ENCODE measurements at regions not wholly inside any gene's neighbourhood (a gene's known extent, or its start where the extent isn't known, plus 50 kb on each side); places are given as distances from the start of the nearest gene placed in this dataset.

DNA sequence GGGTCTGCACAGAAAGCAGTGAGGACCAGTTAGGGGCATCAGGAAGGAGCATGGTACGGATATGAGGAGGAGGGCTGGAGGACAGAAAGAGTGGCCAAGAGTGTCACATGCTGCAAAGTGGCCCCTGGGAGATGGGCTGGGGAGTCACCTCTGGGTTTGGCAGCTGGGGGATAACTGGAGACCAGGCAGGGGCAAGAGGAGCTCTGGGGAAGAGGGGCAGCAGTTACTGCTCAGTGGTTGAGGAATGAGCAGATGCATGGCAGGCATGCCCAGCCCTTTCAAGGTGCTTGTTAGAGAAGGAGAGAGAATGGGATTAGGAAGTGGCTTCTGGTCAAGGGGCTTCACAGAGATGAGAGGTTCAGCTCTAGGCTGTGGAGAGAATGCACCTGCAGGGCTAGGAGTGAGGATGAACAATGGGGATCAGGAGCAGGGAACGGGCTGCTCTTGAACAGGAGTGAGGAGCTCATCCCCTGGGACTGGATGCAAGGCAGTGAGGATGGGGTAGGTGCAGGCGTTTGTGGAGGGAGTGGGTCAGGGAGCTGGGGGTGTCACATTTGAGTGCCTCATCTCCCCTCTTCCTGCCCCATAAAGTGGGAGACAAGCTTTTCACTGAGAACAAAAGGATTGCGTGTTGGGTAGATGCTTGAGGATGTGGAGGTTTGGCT is 127.5 kb downstream of the PAPOLA start:
- no peaks in the 10 kb centered on the region for H3K9me3 ChIP-seq
- no peaks in the 10 kb centered on the region for H3K27me3 ChIP-seq
- no peak overlapping the region for H3K27ac ChIP-seq
- TF ChIP-seq, protein P1, sequence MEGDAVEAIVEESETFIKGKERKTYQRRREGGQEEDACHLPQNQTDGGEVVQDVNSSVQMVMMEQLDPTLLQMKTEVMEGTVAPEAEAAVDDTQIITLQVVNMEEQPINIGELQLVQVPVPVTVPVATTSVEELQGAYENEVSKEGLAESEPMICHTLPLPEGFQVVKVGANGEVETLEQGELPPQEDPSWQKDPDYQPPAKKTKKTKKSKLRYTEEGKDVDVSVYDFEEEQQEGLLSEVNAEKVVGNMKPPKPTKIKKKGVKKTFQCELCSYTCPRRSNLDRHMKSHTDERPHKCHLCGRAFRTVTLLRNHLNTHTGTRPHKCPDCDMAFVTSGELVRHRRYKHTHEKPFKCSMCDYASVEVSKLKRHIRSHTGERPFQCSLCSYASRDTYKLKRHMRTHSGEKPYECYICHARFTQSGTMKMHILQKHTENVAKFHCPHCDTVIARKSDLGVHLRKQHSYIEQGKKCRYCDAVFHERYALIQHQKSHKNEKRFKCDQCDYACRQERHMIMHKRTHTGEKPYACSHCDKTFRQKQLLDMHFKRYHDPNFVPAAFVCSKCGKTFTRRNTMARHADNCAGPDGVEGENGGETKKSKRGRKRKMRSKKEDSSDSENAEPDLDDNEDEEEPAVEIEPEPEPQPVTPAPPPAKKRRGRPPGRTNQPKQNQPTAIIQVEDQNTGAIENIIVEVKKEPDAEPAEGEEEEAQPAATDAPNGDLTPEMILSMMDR (IDR thresholded peaks at IDR 0.05), result no peak
- no peak overlapping the region for H3K4me3 ChIP-seq
- peak; percentile 16 for DNase-seq (ENCODE audit: low spot score)
- no peaks in the 10 kb centered on the region for H3K36me3 ChIP-seq
- no peaks in the 10 kb centered on the region for H3K4me1 ChIP-seq

GRCh38 chr14:96630281-96630680 is 128.1 kb downstream of the PAPOLA start:
- H3K36me3 ChIP-seq, result no peaks in the 10 kb centered on the region
- no peaks in the 10 kb centered on the region for H3K9me3 ChIP-seq
- no peak overlapping the region for H3K4me3 ChIP-seq
- no peaks in the 10 kb centered on the region for H3K27me3 ChIP-seq
- no peaks in the 10 kb centered on the region for H3K4me1 ChIP-seq
- H3K27ac ChIP-seq, result no peak overlapping the region
- DNase-seq (ENCODE audit: low spot score), result peak; percentile 40
- TF ChIP-seq, protein P1 (IDR thresholded peaks at IDR 0.05), result no peak

DNA sequence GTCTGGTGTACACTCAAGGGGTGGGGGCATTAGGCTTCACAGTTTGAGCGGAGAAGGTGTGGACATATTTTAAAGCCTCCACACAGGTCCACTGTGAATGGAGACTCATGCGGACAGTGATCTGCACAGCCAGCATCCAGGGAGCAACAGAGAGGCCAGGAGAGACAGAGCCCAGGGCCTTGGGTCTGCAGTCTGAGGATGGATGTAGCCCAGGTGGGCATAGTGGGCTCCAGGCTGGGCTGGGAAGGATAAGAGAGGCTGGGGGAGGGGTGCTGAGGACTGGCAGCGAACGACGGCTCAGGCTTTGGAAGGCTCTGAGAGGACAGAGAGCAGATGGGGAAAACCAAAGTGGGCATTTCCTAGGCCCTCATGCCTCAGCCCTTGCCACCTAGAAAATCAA is 128.8 kb downstream of the PAPOLA start:
- TF ChIP-seq, protein P1 (IDR thresholded peaks at IDR 0.05), result no peak
- Histone ChIP-seq H3K4me3 (no peak overlapping the region), H3K36me3 (no peaks in the 10 kb centered on the region), H3K27ac (no peak overlapping the region), H3K9me3 (no peaks in the 10 kb centered on the region), H3K27me3 (no peaks in the 10 kb centered on the region), H3K4me1 (no peaks in the 10 kb centered on the region)
- DNase-seq (ENCODE audit: low spot score), result peak; percentile 54

GRCh38 chr14:96631621-96632362 is 129.6 kb downstream of the PAPOLA start:
- Histone ChIP-seq H3K27me3 (no peaks in the 10 kb centered on the region), H3K4me1 (no peaks in the 10 kb centered on the region), H3K27ac (no peak overlapping the region), H3K4me3 (no peak overlapping the region), H3K36me3 (no peaks in the 10 kb centered on the region), H3K9me3 (no peaks in the 10 kb centered on the region)
- TF ChIP-seq, protein P1 (IDR thresholded peaks at IDR 0.05), result no peak
- DNase-seq (ENCODE audit: low spot score), result peak; percentile 50

- no peaks in the 10 kb centered on the region for H3K4me1 ChIP-seq
- no peak for DNase-seq (ENCODE audit: low spot score)
- no peak overlapping the region for H3K27ac ChIP-seq
- H3K4me3 ChIP-seq, result no peak overlapping the region
- H3K9me3 ChIP-seq, result no peaks in the 10 kb centered on the region
- H3K27me3 ChIP-seq, result no peaks in the 10 kb centered on the region
- H3K36me3 ChIP-seq, result no peaks in the 10 kb centered on the region
- TF ChIP-seq, protein P1 (IDR thresholded peaks at IDR 0.05), result no peak
These were observed 130.2 kb downstream of the PAPOLA start for GRCh38 chr14:96632363-96632758.

Measured in right atrium auricular region (tissue), 2 donors.